ENCODE measurements at regions not wholly inside any gene's neighbourhood (a gene's known extent, or its start where the extent isn't known, plus 50 kb on each side); places are given as distances from the start of the nearest gene placed in this dataset.
"Not testable (repeated sequence)": the region's sequence is repeated elsewhere in the genome, so short reads cannot be mapped to it uniquely, and the experiment has no call there.

- no peaks in the 10 kb centered on the region for H3K36me3 Mint-ChIP-seq
- H3K9me3 Mint-ChIP-seq: peaks cover 9 to 12% of the 10 kb centered on the region in 2 donors
- peak overlapping the region in 1 of 2 donors; percentile 37 for H3K27ac Mint-ChIP-seq
- ATAC-seq: peak in 1 of 2 donors; percentile 61
- DNase-seq (ENCODE audit: low spot score in 2 of 2): no peak
These were observed 1381.5 kb downstream of the SLITRK5 start for GRCh38 chr13:89052699-89053098.

GRCh38 chr13:89053418-89053817, 1382.2 kb downstream of the SLITRK5 start:
- Mint-ChIP-seq H3K36me3 (no peaks in the 10 kb centered on the region), H3K9me3 (peaks cover 9 to 12% of the 10 kb centered on the region in 2 donors), H3K27ac (peak overlapping the region in 1 of 2 donors; percentile 37)
- ATAC-seq: no peak
- DNase-seq (ENCODE audit: low spot score in 2 of 2): no peak

GRCh38 chr13:89057274-89057673, 1386.1 kb downstream of the SLITRK5 start:
- Mint-ChIP-seq H3K36me3 (peaks cover 0 to 6% of the 10 kb centered on the region in 2 donors), H3K27ac (no peak overlapping the region), H3K9me3 (peaks cover 12 to 15% of the 10 kb centered on the region in 2 donors)
- ATAC-seq (no peak), DNase-seq (ENCODE audit: low spot score in 2 of 2) (no peak)

GRCh38 chr13:89057862-89058261, 1386.7 kb downstream of the SLITRK5 start:
- Mint-ChIP-seq H3K36me3 (peaks cover 0 to 6% of the 10 kb centered on the region in 2 donors), H3K9me3 (peaks cover 12 to 15% of the 10 kb centered on the region in 2 donors)
- ATAC-seq: no peak

GRCh38 chr13:89061821-89062220, 1390.7 kb downstream of the SLITRK5 start:
- DNase-seq (ENCODE audit: low spot score in 2 of 2) (no peak), ATAC-seq (no peak)
- Mint-ChIP-seq H3K36me3 (peaks cover 0 to 6% of the 10 kb centered on the region in 2 donors), H3K9me3 (peaks cover 4 to 11% of the 10 kb centered on the region in 2 donors), H3K27ac (no peak overlapping the region)

More at GRCh38 chr13:89057862-89058261, 1386.7 kb downstream of the SLITRK5 start:
- H3K27ac Mint-ChIP-seq: no peak overlapping the region
- DNase-seq (ENCODE audit: low spot score in 2 of 2): no peak

DNA sequence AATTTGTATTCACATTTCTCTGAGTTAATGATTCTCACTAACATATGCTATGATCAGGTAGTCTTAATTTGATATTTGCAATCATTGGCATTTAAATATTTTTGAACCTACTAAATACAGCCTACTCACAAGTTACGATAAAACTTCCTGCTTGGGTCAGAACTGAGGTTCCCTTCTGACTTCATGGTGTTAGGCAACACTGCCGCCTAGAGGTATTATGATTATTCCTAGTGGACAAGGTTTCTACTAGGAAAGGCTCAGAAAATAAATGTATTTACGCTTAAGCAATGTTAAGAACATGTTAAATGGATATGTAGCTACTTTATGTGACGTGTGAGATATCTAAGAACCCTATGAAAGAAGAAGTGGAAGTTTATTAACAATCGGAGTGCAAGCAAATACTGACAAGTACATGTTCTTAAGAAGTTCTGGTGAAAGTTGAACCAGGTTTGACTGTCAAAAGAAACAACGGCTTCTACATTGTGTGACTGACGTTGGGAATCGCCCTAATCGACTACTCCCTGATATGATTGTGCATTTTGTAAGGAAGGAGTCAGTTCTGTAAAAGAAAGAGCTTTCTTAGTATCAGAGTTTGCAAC, 1395.8 kb downstream of the SLITRK5 start:
- no peaks in the 10 kb centered on the region for H3K36me3 Mint-ChIP-seq
- ATAC-seq (peak; percentile 33 to 58), DNase-seq (ENCODE audit: low spot score in 2 of 2) (peak in 1 of 2 donors; percentile 37)
- H3K9me3 Mint-ChIP-seq: no peaks in the 10 kb centered on the region
- no peak overlapping the region for H3K27ac Mint-ChIP-seq

DNA sequence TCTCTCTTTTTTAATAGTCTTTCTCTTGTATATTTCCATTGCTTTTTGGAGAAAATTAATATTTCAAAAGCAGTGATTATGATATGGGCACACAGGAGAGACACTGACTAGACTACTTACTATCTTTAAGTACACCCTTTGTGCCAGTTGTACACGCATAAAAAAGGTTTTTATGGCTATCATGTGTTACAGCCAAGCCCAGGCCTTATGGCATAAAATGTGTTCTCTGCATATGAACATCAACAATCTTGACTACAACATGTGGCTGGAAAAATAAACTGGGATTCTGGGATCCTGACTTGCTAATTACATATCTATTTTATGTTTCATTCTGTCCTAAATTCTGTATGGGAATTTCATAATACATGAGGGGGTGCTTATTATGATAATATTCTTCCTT, 1401.8 kb downstream of the SLITRK5 start:
- no peak overlapping the region for H3K27ac Mint-ChIP-seq
- ATAC-seq: no peak
- no peaks in the 10 kb centered on the region for H3K9me3 Mint-ChIP-seq
- DNase-seq (ENCODE audit: low spot score in 2 of 2): no peak
- no peaks in the 10 kb centered on the region for H3K36me3 Mint-ChIP-seq

DNA sequence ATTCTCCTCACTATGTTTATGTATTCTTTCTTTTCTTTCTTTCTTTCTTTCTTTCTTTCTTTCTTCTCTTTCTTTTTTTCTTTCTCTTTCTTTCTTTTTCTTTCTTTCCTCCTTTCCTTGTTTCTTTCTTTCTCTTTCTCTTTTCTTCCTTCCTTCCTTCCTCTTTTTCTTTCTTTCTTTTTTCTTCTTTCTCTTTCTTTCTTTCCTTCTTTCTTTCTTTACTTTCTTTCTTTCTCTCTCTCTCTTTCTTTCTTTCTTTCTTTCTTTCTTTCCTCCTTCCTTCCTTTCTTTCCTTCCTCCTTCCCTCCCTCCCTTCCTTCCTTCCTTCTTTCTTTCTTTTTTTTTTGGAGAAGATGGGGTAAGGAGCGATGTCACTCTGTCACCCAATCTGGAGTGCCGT, 1405.5 kb downstream of the SLITRK5 start:
- Mint-ChIP-seq H3K27ac (no peak overlapping the region), H3K36me3 (no peaks in the 10 kb centered on the region), H3K9me3 (peaks cover 0 to 4% of the 10 kb centered on the region in 2 donors)
- DNase-seq (ENCODE audit: low spot score in 2 of 2): no peak
- ATAC-seq: no peak

GRCh38 chr13:89082623-89083022, 1411.5 kb downstream of the SLITRK5 start:
- Mint-ChIP-seq H3K9me3 (peaks cover 4 to 7% of the 10 kb centered on the region in 2 donors), H3K36me3 (peaks cover 0 to 4% of the 10 kb centered on the region in 2 donors), H3K27ac (no peak overlapping the region)
- DNase-seq (ENCODE audit: low spot score in 2 of 2) (no peak), ATAC-seq (no peak)

DNA sequence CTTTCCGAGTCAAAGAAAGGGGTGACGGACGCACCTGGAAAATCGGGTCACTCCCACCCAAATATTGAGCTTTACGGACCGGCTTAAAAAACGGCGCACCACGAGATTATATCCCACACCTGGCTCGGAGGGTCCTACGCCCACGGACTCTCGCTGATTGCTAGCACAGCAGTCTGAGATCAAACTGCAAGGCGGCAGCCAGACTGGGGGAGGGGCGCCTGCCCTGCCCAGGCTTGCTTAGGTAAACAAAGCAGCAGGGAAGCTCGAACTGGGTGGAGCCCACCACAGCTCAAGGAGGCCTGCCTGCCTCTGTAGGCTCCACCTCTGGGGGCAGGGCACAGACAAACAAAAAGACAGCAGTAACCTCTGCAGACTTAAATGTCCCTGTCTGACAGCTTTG, 1416.9 kb downstream of the SLITRK5 start:
- H3K27ac Mint-ChIP-seq; H3K9me3 Mint-ChIP-seq; DNase-seq (ENCODE audit: low spot score in 2 of 2); ATAC-seq; H3K36me3 Mint-ChIP-seq: not testable (repeated sequence)

- H3K9me3 Mint-ChIP-seq: peaks cover 0 to 7% of the 10 kb centered on the region in 2 donors
- ATAC-seq (no peak), DNase-seq (ENCODE audit: low spot score in 2 of 2) (no peak)
- H3K36me3 Mint-ChIP-seq: no peaks in the 10 kb centered on the region
- no peak overlapping the region for H3K27ac Mint-ChIP-seq
These were observed 1426.8 kb downstream of the SLITRK5 start for GRCh38 chr13:89097994-89098393.

- no peak for DNase-seq (ENCODE audit: low spot score in 2 of 2)
- Mint-ChIP-seq H3K9me3 (peaks cover 3 to 5% of the 10 kb centered on the region in 2 donors), H3K36me3 (no peaks in the 10 kb centered on the region), H3K27ac (no peak overlapping the region)
- no peak for ATAC-seq
These were observed 1442.6 kb downstream of the SLITRK5 start for GRCh38 chr13:89113744-89114143.

DNA sequence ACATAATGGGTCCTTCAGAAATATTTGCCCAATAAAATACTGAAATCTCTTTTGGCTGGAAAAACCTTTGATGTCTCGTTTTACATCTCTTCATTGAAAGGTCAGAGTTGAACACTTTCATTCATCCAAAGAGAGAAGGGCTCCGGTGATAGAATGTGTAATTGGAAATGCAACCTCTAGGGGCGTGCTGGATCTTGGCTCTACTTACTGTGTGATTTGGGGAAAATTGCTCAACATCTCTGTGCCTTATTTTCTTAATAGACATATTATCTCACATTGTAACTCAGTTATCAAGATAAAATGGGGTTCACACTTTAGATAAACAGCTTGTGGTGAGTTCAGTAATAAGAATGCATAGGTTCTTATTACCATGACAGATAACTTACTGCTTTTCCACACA, 1444.1 kb downstream of the SLITRK5 start:
- no peak for ATAC-seq
- DNase-seq (ENCODE audit: low spot score in 2 of 2): no peak
- Mint-ChIP-seq H3K27ac (no peak overlapping the region), H3K36me3 (peaks cover 0 to 5% of the 10 kb centered on the region in 2 donors), H3K9me3 (peaks cover 9 to 11% of the 10 kb centered on the region in 2 donors)

DNA sequence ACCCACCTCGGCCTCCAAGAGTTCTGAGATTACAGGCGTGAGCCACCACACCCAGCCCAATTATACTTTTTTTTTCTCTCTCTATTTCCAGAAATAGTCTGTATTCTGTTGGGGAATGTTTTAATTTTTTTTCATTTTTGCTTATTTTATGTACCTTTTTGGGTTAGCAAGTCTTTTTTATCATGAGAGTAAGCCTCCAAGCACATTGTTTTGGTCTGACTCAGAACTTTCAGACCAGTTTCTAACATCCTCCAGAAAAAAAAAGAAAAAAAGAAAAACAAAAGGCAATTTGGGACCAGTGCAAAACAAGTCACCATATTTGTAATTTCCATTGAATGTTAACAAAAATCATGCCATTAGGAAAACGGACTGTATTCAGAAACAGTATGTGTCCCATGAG, 1465.5 kb downstream of the SLITRK5 start:
- H3K36me3 Mint-ChIP-seq: no peaks in the 10 kb centered on the region

DNA sequence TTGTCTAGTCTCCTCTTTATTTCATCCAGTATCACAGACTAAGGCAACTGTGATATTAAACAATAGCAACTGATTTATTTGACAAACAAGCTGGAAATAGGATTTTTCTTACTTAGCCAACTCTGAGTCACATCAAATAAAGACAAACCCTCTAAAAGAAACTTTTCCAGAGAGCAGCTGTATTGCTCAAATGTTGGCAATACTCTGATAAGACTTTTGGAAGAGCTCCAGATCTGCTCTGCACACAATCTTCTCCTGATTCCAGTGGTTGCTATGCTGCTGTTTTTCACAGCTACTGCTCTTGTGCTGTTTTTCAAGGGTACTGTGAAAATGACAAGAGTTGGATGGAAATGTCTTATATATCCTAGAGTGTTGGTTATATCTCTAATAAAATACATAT, 1479.2 kb downstream of the SLITRK5 start:
- no peaks in the 10 kb centered on the region for H3K36me3 Mint-ChIP-seq
- peaks cover 4 to 8% of the 10 kb centered on the region in 2 donors for H3K9me3 Mint-ChIP-seq
- H3K27ac Mint-ChIP-seq: no peak overlapping the region
- ATAC-seq: no peak
- no peak for DNase-seq (ENCODE audit: low spot score in 2 of 2)

More for the DNA sequence above, 1465.5 kb downstream of the SLITRK5 start:
- ATAC-seq: no peak
- no peaks in the 10 kb centered on the region for H3K9me3 Mint-ChIP-seq
- H3K27ac Mint-ChIP-seq: no peak overlapping the region
- DNase-seq (ENCODE audit: low spot score in 2 of 2): no peak

- H3K9me3 Mint-ChIP-seq: peaks cover 0 to 4% of the 10 kb centered on the region in 2 donors
- no peak for DNase-seq (ENCODE audit: low spot score in 2 of 2)
- ATAC-seq: no peak
These were observed 1482.8 kb downstream of the SLITRK5 start for GRCh38 chr13:89153941-89154340.

DNA sequence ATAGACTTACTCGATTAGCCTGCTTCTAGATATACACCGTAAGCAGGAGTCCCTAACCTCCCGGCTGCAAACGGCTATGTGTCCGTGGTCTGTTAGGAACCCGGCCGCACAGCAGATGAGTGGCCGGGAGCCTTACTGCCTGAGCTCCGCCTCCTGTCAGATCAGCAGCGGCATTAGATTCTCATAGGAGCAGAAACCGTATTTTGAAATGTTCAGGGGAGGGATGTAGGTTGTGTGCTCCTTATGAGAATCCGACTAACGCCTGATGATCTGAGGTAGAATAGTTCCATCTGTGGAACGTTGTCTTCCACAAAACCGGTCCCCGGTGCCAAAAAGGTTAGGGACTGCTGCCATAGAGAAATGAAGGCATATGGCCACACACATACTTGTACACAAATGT, 1491.9 kb downstream of the SLITRK5 start:
- Mint-ChIP-seq H3K9me3 (peaks cover 0 to 4% of the 10 kb centered on the region in 2 donors), H3K36me3 (no peaks in the 10 kb centered on the region), H3K27ac (no peak overlapping the region)
- ATAC-seq: no peak
- DNase-seq (ENCODE audit: low spot score in 2 of 2): no peak

More at GRCh38 chr13:89153941-89154340, 1482.8 kb downstream of the SLITRK5 start:
- no peaks in the 10 kb centered on the region for H3K36me3 Mint-ChIP-seq
- no peak overlapping the region for H3K27ac Mint-ChIP-seq

DNA sequence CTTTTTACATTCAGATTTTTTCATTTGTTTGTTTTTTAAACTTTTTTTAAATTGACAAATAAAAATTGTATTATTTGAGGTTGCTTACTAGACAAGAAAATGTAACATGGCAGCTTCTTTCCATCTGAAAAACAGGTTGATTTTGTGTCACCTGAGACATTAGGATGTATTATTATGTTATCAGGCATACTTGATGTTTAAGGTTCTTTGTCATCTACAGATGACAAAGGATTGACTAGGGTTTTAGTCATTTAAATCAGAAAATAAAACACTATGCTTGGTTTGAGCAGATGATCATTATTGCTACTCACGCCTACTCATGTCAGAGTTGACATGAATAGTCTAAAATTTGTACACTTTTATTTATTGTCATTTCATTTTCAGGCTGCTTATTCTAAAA, 1494.5 kb downstream of the SLITRK5 start:
- no peak for DNase-seq (ENCODE audit: low spot score in 2 of 2)

More for the DNA sequence above, 1494.5 kb downstream of the SLITRK5 start:
- Mint-ChIP-seq H3K9me3 (no peaks in the 10 kb centered on the region), H3K27ac (no peak overlapping the region), H3K36me3 (no peaks in the 10 kb centered on the region)
- no peak for ATAC-seq
